ENCODE measurements at regions not wholly inside any gene's neighbourhood (a gene's known extent, or its start where the extent isn't known, plus 50 kb on each side); places are given as distances from the start of the nearest gene placed in this dataset.

GRCh38 chr12:92496790-92497189 is 206.0 kb upstream of the PLEKHG7 start:
- TF ChIP-seq CTCF (IDR thresholded peaks at IDR 0.05) (no peak), POLR2A (IDR thresholded peaks at IDR 0.05) (no peak)

Measured in heart left ventricle (tissue), 13 donors.